ENCODE measurements at regions not wholly inside any gene's neighbourhood (a gene's known extent, or its start where the extent isn't known, plus 50 kb on each side); places are given as distances from the start of the nearest gene placed in this dataset.
"Not testable (repeated sequence)": the region's sequence is repeated elsewhere in the genome, so short reads cannot be mapped to it uniquely, and the experiment has no call there.

DNA sequence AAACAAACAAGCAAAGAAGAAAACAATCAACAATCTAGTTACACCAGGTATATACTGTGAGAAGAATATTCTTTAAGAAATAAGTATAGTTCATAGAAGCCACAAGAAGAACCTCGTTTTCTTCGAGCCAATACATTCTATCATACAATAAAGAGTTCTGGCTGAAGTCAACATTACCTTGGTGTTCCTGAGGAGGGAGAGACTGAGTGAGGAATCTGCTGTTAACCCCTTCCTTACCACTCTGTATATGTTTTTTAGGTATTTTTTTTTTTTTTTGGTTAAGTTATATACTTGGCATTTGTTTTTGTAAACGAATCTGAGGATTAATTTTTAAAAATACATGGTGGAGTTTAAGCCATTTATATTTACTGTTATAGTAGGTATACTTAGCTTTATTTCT lies 412.5 kb downstream of the NUP35 start:
- no peak for DNase-seq

DNA sequence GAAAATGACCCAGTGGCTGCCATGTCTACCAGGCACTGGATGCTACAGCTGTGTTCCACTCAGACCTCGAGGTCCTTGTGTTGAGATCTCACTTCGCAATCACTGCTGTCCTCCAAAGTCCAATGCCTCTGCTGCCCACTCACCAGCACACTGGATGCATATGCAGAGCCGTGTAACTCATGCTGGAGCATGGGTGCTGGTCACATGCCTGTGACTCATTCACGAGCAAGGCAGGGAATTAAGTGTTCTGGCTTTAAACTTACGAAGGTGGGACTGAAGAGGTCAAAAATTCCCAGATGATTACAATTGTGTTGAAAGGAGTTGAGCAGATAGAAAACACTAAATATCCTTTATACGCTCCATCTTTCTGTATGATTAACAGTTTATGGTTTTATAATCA lies 417.5 kb downstream of the NUP35 start:
- no peak for DNase-seq

DNA sequence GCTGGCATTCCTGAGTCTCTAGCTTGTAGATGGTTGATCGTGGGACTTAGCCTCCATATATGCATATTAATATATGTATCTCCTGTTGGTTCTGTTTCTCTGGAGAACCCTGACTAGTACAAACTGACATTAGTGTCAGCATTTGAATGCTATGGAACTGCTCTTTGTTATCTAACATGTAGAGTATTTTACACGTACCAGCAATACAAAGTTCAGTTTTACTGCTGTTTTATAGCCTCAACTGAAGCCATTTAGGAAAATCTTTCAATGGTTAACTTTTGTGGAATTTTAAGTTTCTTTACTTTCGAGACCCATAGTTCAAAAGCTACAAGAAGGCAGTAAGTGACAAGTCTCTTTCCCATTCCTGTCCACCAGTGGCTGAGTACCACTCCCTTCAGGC lies 418.4 kb downstream of the NUP35 start:
- DNase-seq: no peak

DNA sequence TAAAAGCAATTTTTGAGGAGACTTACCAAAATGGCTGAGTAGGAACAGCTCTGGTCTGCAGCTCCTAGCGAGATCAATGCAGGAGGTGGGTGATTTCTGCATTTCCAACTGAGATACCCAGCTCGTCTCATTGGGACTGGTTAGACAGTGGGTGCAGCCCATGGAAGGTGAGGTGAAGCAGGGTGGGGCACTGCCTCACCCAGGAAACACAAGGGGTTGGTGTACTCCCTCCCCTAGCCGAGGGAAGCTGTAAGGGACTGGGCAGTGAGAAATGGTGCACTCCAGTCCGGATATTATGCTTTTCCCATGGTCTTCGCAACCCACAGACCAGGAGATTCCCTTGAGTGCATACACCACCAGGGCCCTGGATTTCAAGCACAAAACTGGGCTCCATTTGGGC lies 419.0 kb downstream of the NUP35 start:
- no peak for DNase-seq

DNA sequence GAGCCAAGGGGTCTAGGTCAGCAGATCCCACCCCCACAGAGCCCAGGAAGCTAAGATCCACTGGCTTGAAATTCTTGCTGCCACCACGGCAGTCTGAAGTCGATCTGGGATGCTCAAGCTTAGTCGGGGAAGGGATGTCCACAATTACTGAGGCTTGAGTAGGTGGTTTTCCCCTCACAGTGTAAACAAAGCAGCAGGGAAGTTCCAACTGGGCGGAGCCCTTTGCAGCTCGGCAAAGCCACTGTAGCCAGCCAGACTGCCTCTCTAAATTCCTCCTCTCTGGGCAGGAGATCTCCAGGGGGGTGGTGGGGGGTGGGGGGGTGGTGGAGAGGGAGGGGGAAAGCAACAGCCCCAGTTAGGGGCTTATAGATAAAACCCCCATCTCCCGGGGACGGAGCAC lies 419.5 kb downstream of the NUP35 start:
- DNase-seq: no peak

DNA sequence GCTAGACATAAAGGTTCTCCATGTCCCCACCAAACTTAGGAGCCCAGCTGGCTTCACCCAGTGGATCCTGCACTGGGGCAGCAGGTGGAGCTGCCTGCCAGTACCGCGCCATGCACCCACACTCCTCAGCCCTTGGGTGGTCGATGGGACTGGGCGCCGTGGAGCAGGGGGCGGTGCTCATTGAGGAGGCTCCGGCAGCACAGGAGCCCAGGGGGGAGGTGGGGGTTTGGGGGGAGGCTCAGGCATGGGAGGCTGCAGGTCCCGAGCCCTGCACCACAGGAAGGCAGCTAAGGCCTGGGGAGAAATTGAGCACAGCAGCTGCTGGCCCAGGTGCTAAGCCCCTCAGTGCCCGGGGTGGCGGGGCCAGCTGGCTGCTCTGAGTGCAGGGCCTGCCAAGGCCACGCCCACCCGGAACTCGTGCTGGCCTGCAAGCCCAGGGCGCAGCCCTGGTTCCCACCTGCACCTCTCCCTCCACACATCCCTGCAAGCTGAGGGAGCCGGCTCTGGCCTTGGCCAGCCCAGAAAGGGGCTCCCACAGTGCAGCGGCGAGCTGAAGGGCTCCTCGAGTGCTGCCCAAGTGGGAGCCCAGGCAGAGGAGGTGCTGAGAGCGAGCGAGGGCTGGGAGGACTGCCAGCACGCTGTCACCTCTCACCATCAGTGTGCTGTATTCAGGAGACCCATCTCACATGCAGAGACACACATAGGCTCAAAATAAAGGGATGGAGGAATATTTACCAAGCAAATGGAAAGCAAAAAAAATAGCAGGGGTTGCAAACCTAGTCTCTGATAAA lies 422.5 kb downstream of the NUP35 start:
- not testable (repeated sequence) for DNase-seq

DNA sequence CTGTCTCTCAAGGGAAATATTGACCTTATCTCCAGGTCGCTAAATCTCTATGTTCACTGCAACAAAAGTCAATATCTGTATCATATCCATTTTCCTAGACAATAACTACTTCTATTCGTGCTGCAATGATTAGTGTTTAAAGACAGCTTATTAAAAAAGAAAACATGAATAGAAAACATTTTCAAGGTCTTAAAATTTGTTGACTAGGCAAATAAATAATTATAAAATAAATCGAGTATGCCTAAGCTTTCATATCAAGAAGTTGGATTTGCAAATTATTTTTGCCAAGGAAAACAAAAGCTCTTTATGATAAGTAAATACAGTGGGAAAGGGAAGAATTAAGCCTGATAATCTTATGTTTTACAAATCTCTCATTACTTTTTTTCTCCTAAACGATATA lies 428.5 kb downstream of the NUP35 start:
- DNase-seq: no peak

DNA sequence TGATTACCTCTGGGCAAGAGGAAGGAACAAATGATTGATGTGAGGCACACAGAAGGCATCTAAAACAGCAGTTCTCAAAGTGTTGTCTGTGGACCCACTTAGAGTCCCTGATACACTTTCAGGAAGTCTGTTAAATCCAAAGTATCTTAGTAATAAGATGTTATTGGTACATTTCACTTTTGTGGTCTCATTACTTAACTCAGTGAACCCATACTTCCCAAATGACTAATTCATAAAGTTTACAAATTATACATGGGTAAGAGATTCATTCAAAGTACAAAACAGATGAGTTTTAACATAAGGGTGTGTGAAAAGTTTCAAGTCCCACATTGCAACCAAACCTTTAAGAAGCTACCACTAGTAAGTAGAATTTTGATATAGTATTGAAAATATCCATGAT lies 440.5 kb downstream of the NUP35 start:
- DNase-seq: no peak

DNA sequence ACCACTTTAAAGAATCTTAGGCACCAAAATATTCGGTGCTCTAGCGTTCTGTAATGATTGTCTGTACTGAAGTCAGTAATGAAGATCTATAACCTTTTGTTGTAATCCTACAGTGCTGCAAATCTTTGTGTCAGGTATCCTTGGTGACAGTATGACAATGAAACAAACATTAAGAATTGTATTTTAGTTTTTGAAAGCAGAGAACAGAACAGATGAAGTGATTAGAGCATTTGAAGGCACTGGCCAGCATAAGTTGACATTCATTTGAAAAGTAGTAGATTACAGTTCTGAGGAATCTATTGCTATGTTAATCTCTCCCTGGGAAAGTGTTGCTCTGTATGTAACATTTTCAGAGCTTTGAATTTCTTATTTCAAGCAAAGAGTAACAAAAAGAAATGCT lies 451.2 kb downstream of the NUP35 start:
- DNase-seq: no peak

DNA sequence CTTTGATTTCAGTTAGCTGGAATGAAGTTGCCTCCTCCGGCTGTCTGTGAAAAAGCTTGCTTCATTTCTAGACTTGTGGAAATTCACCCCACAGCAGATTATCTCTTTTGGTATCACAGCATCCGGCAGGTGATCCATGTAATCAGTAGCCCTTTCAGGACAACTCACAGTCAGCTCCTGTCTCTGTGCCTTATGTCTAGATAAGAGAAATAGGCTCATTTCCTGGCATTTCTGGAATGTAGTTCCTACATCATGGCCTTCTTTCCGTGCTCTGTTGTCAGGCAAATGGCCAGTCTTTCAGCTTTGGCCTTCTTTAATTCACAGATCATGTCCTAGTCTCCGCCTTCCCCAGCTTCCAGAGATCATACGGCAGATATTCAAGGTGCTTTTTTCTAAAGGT lies 455.4 kb downstream of the NUP35 start:
- DNase-seq: no peak

DNA sequence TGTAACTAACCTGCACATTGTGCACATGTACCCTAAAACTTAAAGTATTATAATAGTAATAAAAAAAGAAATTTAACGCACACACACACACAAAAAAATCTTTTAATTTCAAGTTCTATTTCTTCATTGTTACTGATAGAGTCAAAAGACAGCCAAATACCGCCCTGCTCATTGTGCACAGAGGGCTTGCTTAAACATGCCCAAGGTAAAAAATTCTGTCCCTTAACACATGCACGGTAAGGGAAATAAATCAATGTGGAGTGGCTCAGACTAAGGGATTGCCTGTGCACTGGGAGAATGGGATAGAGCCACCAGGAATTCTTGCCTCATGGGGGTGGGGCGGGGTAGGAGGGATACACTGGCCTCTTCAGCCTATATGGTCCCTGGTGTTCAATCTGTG lies 468.0 kb downstream of the NUP35 start:
- DNase-seq: no peak

DNA sequence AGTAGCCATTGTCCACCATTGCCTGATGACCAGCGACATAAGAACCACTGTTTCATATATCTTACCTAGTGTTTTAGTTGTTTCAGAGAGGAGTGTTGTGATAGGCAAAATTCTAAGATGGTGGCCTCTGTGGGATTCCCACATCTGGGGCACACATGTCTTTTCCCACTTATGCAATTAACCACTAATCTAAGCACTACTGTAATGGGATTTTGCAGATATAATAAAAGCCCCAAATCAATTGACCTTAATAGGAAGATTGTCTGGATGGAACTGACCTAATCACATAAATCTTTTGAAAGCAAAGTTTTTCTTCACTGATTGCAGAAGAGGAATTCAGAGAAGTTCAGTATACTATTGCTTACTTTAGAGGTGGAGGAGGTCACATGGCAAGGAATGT lies 469.9 kb downstream of the NUP35 start:
- no peak for DNase-seq

DNA sequence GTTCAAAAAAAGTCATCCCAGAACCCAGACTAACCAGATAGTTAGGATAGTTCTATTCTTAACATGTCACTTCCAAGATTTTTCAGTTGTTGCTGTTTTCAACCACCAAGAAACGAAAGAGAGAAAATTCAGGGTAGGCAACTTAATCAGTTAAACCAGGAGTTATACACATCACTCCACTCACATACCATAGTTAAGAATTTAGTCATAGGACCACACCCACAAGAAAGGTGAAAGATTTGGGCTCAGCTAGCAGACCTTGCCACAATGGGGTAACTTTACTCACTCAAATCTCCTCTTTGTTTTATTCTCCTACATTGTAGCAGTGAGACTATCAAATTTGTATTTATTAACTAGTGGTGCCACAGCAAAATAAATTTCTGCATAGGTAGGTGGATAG lies 473.6 kb downstream of the NUP35 start:
- DNase-seq: no peak

DNA sequence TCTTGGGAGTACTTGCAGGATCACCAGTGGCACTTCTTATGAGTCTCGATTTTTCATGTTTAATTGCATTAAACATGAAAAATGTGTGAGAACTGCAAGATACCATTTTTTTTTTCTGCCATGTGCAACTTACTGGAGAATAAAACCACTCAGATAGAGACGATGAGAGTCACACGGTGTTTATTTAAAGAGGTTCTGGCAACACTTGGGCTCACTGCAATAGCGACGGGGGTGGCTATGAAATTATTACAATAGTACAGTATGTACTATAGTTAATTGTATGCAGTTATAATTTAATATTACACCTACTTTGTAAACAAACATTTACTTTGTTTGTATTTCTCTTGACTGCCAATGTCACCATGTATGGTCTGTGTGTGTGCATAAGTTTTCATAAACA lies 479.8 kb downstream of the NUP35 start:
- no peak for DNase-seq

DNA sequence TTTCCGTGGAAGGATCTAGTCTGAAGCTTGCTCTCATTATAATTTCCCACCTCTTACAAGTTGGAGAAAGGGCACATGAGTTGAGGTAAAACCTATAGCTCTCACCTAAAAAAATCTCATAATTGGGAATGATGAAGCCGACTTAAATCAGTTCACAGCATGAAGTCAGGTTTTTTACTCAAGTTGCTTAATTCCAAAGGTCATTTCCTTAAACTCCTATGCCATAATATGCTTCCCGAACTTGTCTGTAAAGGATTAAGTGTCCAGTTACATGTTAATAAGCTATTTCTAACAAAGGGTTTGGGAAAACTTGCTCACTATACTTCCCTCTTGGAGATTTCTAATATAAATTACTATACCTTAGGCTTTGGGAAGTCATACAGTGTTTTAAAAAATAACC lies 481.2 kb downstream of the NUP35 start:
- DNase-seq: no peak

DNA sequence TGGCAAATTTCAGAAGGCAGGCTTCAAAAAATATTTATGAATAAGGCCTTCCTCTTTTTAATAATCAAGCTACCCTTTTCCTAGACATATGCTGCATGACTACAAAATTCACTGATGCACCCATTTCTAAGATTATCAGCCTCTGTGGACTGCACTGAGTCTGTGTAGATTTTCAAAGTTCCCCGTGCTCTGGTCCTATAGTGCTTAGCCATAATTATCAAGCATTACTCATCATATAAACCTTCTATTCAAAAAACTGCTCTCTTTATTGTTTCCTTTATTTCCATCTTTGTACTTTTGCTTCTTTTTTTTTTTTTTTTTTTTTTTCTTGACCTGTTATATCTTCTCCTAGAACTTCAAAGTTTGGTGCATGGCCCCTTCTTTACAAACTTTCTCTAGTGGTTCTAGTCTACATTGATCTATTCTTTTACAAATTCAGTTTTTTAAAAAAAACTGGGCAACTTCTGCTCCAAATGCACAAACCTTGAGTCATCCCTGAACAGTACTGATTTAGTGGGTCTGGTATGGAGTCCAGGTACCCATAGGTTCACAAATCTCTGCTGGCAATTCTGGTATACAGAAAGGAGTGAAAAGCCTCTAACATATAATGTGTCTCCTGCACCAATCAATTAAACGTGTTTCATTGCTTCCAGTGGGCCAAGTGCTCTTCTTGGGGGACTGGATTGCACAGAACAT lies 481.9 kb downstream of the NUP35 start:
- DNase-seq: no peak

DNA sequence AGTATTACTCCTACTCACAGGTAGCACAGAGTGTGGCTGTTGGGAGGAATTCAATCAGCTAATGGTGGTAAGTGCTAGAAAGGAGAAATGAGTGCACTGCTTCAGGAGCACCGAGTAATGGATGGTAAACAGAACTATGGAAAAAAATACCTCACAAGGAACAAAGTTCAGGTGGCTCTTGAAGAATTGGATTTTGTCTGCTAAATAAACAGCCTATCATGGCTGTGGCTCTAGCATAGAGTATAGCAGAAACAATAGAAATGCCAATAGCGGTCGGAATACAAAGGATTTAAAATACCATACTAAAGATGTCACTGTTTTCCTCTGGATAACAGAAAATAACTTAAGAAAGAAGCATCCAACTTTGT lies 482.5 kb downstream of the NUP35 start:
- DNase-seq: no peak

DNA sequence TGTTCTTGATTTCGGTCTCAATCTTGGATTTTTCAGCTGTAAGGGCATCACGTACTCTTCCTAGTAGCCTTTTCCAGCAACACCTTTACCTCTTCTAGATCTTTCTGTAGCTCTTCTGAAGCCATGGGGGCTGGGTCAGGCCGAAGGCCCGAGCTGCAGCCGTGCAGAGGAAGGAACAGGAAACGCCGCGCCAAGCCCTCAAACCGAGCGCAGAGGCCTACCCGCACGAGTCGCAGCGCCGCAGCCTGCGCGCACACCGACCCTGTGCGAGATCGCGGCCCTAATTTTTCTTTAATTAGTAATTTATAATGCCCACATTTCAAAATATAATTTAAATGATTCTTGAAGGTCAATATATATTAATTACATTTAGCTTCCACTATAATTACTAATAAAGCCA lies 483.8 kb downstream of the NUP35 start:
- DNase-seq: no peak

DNA sequence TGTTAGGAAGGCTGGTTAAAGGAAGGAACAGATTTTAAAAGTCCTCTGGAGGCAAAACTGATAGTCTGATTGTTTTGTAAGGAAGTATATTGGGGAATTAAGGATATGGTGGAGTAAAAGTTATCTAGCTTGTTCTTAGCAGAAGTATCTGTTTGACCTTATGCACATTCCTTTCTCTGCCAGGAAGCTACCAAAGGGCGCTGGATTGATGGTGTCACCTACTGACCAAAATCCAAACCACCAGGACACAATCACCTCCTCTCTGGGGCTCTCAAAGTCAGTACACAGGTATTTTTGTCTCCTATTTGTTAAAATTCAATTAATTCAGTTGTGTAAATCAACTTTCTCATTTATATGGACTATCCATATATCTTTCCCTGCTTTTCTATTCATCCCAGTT lies 484.5 kb downstream of the NUP35 start:
- DNase-seq: no peak

DNA sequence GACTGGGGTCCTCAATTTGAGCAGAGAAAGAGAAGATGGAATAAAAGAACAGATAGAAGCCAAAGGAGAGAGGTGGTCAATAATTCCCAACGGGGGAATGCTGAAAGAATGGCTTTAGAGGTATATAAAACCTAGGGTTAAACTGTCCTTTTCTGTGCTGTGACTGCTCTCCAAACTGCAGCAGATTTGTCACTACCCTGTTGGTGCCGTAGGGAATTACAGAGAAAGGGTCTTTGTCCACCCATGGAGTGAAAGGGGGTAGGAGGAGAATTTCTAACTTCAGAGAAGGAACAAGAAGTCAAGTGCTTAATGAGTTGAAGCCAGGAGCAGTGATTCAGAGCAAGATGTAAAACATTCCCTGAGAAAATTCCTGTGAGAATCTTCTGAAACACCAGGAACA lies 486.5 kb downstream of the NUP35 start:
- DNase-seq: no peak

DNA sequence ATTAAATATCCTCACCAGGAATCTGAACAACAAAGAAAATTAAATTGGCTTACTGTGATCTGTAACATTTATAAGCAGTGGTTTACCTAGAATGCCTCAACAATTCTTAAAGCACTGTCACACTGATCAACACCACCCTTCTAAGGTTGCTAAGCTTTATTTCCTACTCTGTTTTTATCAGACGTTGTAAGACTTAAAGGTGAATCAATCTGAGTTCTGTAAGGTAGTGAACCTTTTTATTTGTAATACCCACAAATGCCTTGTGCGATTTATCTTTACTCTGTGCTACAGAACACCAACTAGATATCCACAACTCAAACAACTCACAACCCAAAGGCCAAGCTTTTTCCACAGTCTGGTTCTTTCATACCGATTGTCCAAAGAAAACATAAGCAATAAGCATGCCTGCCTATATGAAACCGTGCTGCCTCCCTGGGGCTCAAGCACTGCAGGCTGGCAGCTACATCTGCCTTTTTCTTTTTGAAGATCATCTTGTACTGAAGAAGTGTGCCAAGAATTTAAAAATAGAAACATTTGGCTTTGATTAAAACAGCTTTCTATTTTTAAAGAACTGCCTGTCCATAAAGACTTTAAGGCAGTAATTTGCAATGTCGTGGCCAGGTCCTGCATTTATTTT lies 490.7 kb downstream of the NUP35 start:
- DNase-seq: no peak

DNA sequence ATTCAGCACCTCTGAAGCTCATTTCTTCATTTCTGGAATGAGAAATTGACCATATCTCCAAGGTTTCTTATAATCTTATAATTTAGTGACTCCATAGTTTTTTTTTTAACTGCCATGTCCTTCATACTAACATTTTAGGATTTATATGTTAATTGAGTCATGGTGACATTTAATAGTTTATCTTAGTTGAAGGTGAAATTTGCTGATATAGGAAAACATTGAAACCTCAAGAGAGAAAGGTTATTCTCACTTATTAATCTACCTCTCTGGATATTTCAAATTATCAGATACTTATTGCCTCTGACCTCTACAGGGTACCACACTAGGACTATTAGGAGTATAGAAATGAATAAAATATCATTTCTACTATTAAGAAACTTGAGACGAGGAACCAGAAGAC lies 499.0 kb downstream of the NUP35 start:
- no peak for DNase-seq

DNA sequence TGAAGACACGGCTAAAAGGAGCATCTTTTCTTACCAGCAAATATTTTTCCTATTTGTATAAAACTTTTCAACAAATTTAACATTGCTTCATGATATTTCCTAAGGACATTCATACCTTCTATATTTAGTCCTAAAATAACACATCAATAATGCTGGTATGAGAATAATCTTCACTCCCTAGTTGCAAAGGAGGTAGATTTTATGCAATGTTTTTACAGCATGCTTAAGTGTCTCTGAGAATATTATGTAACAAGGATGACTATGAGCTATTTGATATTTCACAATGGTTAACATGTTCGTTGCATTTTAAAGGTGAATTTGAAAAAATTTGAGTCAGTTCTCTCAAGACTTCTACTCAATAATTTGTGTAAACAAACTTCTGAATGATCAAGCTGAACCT lies 506.7 kb downstream of the NUP35 start:
- DNase-seq: no peak

DNA sequence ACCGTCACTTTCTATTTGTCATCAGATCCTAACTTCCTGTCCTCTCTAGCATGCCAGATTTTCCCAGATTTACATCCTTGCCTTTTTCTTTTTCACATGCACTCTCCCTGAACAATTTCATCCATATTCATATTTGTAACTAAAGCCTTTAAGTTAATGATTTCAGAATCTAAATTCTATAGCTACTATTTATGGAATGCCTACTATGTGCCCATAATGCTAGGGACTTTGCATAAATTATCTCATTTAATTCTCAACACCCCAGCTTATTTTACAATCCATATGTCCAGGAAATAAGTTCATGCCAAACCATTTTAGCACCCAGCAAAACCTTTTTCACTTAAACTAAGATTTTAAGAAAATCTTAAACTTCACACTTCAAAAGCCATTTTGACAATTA lies 531.9 kb downstream of the NUP35 start:
- DNase-seq: no peak

DNA sequence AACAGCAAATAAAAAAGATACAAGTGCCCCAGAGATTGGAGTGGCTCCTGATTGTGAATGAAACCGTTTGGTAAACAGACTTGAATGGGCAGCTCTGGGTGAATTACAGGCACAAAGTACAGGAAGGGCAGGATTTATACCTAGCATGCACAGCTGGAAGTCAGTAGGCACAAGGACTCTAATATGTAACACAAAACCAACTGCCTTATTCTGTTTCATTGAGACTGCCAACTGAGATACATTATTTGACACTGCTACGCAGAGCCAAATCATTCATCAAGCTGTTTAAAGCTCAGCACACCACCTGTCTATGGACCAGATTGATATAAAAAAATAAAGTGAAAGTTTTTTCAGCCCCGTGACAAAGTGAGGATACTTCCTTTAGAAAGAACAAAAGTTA lies 541.2 kb downstream of the NUP35 start:
- no peak for DNase-seq

Measured in OCI-M1 (cell line).